ENCODE measurements at regions not wholly inside any gene's neighbourhood (a gene's known extent, or its start where the extent isn't known, plus 50 kb on each side); places are given as distances from the start of the nearest gene placed in this dataset.

DNA sequence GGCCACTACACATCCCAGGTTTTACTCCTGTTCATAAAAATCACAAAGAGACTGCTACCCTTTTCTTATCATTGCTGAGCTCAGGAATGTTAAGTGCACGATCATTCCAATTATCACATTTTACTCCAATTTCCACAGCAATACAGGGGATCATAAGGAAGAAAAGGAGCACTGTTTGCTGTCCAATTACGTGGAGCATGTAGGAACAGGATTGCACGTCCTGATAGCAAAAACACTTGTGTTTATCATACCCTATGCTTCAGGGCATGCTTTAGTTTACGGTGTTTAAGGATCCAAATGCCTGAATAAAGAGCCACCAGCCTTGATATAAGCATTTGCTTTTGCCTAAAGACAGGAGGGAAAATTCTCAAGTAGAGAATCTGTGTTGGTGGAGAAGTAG, 155.4 kb upstream of the EGLN3 start:
- TF ChIP-seq, protein P1, sequence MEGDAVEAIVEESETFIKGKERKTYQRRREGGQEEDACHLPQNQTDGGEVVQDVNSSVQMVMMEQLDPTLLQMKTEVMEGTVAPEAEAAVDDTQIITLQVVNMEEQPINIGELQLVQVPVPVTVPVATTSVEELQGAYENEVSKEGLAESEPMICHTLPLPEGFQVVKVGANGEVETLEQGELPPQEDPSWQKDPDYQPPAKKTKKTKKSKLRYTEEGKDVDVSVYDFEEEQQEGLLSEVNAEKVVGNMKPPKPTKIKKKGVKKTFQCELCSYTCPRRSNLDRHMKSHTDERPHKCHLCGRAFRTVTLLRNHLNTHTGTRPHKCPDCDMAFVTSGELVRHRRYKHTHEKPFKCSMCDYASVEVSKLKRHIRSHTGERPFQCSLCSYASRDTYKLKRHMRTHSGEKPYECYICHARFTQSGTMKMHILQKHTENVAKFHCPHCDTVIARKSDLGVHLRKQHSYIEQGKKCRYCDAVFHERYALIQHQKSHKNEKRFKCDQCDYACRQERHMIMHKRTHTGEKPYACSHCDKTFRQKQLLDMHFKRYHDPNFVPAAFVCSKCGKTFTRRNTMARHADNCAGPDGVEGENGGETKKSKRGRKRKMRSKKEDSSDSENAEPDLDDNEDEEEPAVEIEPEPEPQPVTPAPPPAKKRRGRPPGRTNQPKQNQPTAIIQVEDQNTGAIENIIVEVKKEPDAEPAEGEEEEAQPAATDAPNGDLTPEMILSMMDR (IDR thresholded peaks at IDR 0.05; ENCODE audit: extremely low read depth in 1 of 2, insufficient read depth in 1 of 2, low read depth in 1 of 2, low read length in 2 of 2) = no peak
- TF ChIP-seq EZH2 (IDR thresholded peaks at IDR 0.05; ENCODE audit: borderline replicate concordance, low read depth, low read length, severe bottlenecking) (no peak), POLR2A (IDR thresholded peaks at IDR 0.05; ENCODE audit: low read depth, low read length) (no peak), POLR2AphosphoS5 (IDR thresholded peaks at IDR 0.05; ENCODE audit: insufficient read depth, low read depth, low read length) (no peak)
- TF ChIP-seq, protein P2, sequence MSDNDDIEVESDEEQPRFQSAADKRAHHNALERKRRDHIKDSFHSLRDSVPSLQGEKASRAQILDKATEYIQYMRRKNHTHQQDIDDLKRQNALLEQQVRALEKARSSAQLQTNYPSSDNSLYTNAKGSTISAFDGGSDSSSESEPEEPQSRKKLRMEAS (IDR thresholded peaks at IDR 0.05; ENCODE audit: insufficient read depth, insufficient read length) = no peak

All from endothelial cell of umbilical vein (primary cell).